HG03064 (cell line): ENCODE measurements at regions not wholly inside any gene's neighbourhood (a gene's known extent, or its start where the extent isn't known, plus 50 kb on each side); places are given as distances from the start of the nearest gene placed in this dataset.

Source experiments
- ATAC-seq: cut with Tn5 transposase; IDR thresholded peaks from one replicate; pipeline ENCODE4 v1.9.1; 2021; ENCODE audit warnings: low read depth; ENCODE audit not compliant: unreplicated experiment

DNA sequence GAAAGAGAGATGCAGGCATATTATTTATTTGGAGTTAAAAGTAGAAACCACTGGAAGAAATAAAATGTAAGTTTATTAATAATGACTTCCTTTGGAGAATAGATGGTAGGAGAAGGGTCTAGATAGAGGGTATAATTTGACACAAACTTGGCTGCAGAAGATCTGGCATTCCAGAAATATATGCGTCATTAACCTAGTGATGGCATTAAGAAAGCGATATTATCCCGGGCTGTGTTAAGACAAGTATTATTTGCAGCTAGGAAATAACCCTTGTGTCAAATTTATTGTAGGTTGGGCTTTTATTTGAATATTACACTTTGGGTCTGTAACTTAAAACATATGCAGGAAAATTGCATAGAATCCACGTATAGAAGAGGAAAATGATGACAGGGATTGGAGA, 389.5 kb downstream of the MTX2 start:
- no peak for ATAC-seq

- ATAC-seq: no peak
These were observed 393.5 kb downstream of the MTX2 start for GRCh38 chr2:176662753-176663152.

- ATAC-seq: no peak
These were observed 395.2 kb downstream of the MTX2 start for GRCh38 chr2:176664478-176664877.

DNA sequence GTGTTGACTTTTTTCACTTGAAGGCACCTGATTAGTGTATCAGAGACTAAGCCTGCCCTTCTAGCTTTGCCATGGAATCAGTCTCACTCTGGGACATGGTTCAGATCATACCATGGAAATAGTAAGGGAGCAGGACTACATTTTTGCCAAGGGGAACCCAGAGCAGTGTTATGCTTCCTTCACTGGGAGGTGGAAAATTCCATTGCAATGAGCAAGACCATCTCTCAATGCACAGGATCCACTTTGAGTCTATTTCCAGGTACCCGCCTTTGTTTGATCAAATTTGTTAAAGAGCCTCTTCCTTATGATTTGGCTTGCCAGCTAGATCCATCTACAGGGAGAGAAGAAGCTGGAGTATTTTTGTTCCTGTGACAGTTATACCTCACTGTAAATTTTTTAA, 395.8 kb downstream of the MTX2 start:
- ATAC-seq: no peak

DNA sequence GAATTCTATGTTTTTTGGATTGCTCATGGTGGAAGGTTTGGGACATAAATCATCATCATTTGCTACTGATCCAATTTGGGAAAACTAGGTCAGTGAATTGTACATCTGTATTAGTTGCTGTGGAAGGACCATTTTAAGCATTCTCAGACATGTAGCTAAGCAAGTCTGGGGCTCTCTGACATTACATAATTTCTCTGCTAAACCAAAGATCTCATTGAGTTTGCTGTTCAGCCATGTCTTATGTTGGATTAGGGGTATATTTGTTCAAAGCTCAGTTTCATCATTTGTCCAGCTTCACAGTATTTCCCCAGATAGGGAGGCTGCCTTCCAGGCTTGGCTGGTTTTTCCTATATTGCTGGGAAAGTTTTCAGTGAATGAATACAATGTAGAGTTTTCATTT, 399.7 kb downstream of the MTX2 start:
- no peak for ATAC-seq

DNA sequence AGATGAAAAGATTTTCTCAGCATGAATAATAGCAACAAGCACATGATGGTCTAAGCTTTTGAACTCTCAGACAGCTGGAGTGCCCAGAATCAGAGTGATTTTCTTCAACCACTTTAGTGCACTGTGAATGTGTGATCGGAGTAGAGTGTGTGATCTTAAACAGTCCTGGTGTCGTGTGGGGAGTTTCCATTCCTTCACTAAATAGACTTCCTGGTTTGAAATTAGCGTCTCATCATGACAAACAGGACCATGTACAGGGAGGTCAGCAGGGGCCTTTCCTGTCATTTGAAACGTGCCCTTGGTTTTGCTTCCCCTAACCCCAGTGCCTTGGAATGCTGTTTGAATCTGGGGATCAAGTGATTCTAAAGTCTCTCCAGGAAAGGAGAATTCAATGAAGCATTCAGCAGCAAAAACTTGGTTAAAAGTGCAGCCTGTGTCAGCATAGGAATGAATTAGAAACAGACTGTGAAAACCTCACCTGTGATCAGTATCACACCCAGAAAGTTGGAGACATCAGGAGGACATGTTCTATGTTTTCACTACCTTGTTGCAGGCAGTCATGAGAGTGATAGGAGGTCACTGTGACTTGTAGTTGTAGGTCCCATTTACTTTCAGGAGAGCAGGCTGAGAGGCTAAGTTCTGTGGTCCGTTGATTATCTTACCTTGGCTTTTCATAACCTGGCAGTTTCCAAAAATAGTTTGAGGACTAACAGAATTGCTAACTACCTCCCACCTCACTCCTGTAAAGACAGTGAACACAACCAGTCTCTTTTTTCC, 400.3 kb downstream of the MTX2 start:
- ATAC-seq: no peak

- ATAC-seq: no peak
These were observed 406.2 kb downstream of the MTX2 start for GRCh38 chr2:176675271-176675949.

DNA sequence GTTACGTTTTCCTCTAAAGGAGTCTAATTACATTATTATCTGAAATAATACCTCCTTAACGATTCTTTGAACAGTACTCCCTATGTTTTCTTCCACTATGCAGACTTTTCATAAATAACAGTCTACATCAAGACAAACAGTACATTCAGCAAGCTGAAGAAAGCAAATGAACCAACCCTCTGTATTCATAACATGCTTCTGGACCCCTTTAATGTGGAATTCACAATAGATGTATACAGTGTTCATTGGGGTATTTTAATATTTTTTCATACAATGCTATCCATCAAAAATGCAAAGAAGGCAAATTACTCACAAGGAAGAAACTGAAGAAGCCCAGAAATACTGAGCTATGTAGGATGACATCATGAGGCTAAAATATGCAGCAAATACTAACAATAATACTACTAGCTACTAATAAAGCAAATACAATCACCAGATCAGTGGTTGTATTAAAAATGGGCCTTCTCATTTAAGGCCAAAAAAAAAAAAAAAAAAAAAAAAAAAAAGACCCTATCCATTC, 408.6 kb downstream of the MTX2 start:
- ATAC-seq: no peak

GRCh38 chr2:176678571-176678970, 409.3 kb downstream of the MTX2 start:
- ATAC-seq: no peak

DNA sequence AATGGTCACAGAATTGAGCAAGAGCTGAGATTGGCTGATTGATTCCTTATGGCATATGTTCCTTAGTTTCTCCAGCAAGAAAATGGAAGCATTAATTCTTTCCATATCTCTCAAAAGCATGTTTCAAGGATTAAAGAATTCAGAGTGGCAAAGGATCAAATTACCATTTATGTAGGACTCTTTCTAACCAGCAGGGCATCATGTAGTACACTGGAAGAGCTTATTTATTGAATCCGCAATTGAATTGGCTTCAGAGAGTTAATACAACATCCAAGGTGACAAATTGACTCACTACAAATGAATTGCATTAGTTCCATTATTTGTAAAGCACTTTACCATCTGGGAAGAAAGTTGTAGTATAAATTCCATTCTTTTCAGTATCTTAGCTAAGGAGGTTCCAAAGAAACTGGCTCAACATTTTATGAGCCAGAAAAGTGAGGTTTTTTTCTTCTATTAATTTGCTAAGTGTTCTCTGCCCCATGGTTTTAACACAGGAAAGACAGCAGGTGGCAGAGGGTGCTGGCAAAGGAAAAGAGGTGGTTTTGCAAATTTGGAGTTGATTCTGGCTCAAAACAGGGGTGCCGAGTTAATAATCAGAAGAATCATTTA, 409.9 kb downstream of the MTX2 start:
- ATAC-seq: no peak

DNA sequence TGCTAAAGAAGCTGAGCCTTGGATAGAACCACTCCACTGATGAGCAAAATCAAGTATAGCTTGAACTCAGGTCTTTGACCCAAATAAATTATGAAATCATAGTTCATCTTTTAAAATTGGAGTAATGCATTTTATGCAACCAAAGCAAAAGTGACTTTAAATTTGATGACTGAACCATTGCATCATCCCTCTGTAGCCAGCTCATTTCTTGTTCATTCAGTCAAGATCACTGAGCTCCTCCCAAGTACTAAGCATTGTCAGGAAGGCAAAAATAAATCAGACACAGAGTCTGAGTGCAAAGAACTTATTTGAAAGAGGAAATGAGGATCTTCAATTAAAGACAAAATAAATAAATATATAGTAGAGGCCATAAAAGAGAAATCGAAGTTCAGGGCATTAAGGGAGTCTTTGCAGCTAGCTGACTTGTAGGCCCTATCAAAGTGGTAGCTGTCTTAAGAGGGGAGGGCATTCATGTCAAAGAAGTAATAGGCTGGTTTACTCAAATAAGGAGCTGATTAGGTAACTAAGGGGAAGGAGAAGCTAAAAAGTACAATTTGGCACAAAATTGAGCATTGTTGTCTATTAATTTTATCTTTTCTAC, 411.8 kb downstream of the MTX2 start:
- no peak for ATAC-seq

- ATAC-seq: no peak
These were observed 412.4 kb downstream of the MTX2 start for GRCh38 chr2:176681584-176682115.

DNA sequence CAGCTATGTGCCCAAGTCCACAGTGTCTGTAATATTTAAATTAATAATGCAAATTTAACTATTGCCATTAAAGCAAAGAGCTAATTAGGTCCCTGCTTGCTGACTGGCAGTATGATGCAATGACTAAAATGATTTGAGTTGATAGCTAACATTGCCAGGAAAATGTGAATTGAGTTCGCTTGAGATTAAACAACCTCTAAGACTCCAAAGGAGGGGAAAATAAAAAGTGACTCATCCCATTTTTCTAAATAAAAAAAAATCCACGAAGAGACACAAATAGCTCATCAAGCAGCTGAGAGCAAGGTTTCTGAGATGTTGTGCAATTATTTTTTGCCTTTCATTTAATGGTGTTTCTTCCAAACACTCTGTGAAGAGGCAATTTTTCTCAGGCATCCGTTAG, 413.0 kb downstream of the MTX2 start:
- no peak for ATAC-seq

DNA sequence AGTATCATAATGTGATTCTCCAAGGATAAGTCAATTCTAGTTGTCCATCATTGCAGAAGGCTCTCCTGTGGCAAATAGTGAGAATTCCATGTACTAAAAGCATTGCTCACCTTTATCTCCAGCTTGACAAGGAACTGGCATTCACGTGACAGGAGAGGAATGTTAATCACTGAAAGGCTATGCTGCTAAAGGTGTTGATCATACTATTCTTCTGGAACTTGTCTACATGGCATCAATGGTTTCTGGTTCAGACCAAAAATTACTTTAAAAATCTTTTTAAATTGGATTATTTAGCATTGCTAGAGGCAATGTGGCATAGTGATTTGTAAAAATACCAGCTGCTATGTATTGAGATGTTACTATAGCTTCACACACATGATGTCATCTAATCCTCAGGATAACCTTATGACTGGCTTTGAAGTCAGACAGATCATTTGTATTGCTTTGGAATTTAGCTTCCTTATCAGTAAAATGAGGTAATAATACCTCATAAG, 414.4 kb downstream of the MTX2 start:
- ATAC-seq: no peak

GRCh38 chr2:176685908-176686307, 416.7 kb downstream of the MTX2 start:
- no peak for ATAC-seq

DNA sequence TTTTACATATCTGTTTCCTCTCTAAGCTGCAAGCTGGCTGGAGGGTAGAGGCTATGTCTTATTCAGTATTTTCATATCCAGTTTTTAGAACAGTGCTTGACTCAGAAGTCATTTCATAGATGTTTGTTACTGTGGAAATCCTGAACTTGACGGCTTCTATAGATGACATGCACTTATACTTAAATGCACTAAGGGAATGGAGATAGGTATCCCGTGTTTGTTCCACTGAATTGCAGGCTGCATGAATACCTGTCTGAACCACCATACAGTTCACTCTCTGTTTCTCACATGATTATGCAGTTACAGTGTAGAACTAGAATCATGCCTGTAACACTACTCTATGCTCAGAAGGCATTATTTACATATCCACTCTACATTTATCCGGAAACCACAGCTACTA, 417.1 kb downstream of the MTX2 start:
- ATAC-seq: no peak

DNA sequence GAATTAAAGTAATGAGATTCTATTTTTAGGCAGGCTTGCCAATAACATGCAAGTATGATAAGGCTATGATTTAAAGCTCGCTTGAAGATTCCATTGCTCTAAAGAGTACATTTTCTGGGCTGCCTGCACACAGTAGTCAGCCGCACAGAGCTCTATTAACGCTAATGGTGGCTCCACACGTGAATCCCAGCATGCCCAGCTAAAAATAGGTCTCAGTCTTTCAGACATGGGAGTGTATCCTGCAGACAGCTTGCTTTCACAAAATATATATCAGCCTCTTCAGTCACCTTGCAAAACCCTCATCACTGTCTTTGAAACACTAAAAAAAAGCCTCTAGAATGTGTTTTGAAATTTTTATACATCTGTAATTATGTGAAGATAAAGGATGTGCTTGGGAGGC, 418.1 kb downstream of the MTX2 start:
- ATAC-seq: no peak

- ATAC-seq: no peak
These were observed 418.7 kb downstream of the MTX2 start for GRCh38 chr2:176687944-176688343.

GRCh38 chr2:176689711-176690110, 420.5 kb downstream of the MTX2 start:
- ATAC-seq: no peak

- ATAC-seq: no peak
These were observed 422.2 kb downstream of the MTX2 start for GRCh38 chr2:176691471-176691870.

- ATAC-seq: no peak
These were observed 423.3 kb downstream of the MTX2 start for GRCh38 chr2:176692533-176692932.
